ENCODE measurements at regions not wholly inside any gene's neighbourhood (a gene's known extent, or its start where the extent isn't known, plus 50 kb on each side); places are given as distances from the start of the nearest gene placed in this dataset.

GRCh38 chr11:70872955-70873735 is 379.2 kb downstream of the SHANK2 start:
- DNase-seq (ENCODE audit: low read depth in 2 of 2): no peak

- DNase-seq (ENCODE audit: low read depth in 2 of 2): no peak
Measured at GRCh38 chr11:70873736-70874412, 378.5 kb downstream of the SHANK2 start.

GRCh38 chr11:70876685-70877084 is 375.7 kb downstream of the SHANK2 start:
- no peak for DNase-seq (ENCODE audit: low read depth in 2 of 2)

- DNase-seq (ENCODE audit: low read depth in 2 of 2): no peak
Measured at GRCh38 chr11:70877151-70877550, 375.2 kb downstream of the SHANK2 start.

GRCh38 chr11:70878366-70878765 is 374.0 kb downstream of the SHANK2 start:
- no peak for DNase-seq (ENCODE audit: low read depth in 2 of 2)

GRCh38 chr11:70879601-70880285 is 372.6 kb downstream of the SHANK2 start:
- DNase-seq (ENCODE audit: low read depth in 2 of 2): no peak

GRCh38 chr11:70880416-70880815 is 372.0 kb downstream of the SHANK2 start:
- no peak for DNase-seq (ENCODE audit: low read depth in 2 of 2)

- no peak for DNase-seq (ENCODE audit: low read depth in 2 of 2)
Measured at GRCh38 chr11:70881948-70882715, 370.2 kb downstream of the SHANK2 start.

GRCh38 chr11:70882716-70883085 is 369.7 kb downstream of the SHANK2 start:
- DNase-seq (ENCODE audit: low read depth in 2 of 2): no peak

GRCh38 chr11:70883323-70883940 is 368.9 kb downstream of the SHANK2 start:
- DNase-seq (ENCODE audit: low read depth in 2 of 2): no peak

- DNase-seq (ENCODE audit: low read depth in 2 of 2): no peak
Measured at GRCh38 chr11:70883973-70884623, 368.3 kb downstream of the SHANK2 start.

- DNase-seq (ENCODE audit: low read depth in 2 of 2): no peak
Measured at GRCh38 chr11:70885281-70886231, 366.8 kb downstream of the SHANK2 start.

GRCh38 chr11:70886256-70886655 is 366.1 kb downstream of the SHANK2 start:
- DNase-seq (ENCODE audit: low read depth in 2 of 2): no peak

- no peak for DNase-seq (ENCODE audit: low read depth in 2 of 2)
Measured at GRCh38 chr11:70886676-70887541, 365.5 kb downstream of the SHANK2 start.

GRCh38 chr11:70887542-70887827 is 364.9 kb downstream of the SHANK2 start:
- no peak for DNase-seq (ENCODE audit: low read depth in 2 of 2)

GRCh38 chr11:70888061-70888460 is 364.3 kb downstream of the SHANK2 start:
- no peak for DNase-seq (ENCODE audit: low read depth in 2 of 2)

GRCh38 chr11:70889411-70889810 is 363.0 kb downstream of the SHANK2 start:
- DNase-seq (ENCODE audit: low read depth in 2 of 2): no peak

- no peak for DNase-seq (ENCODE audit: low read depth in 2 of 2)
Measured at GRCh38 chr11:70891844-70892380, 360.5 kb downstream of the SHANK2 start.

- no peak for DNase-seq (ENCODE audit: low read depth in 2 of 2)
Measured at GRCh38 chr11:70892889-70893288, 359.5 kb downstream of the SHANK2 start.
